Nephron (organoid): ENCODE measurements at regions not wholly inside any gene's neighbourhood (a gene's known extent, or its start where the extent isn't known, plus 50 kb on each side); places are given as distances from the start of the nearest gene placed in this dataset.

Experiments used
- H3K27ac Mint-ChIP-seq, 3 experiments: 2 replicates each; pipeline ENCODE4 v1.8.0; 2020; ENCODE audit warnings: mixed read lengths in 3 of 3, mild to moderate bottlenecking in 2 of 3, moderate library complexity in 1 of 3
- H3K27me3 Mint-ChIP-seq: 2 replicates; pipeline ENCODE4 v1.8.0; 2021; ENCODE audit warnings: low read depth, mild to moderate bottlenecking, moderate library complexity, mixed read lengths
- H3K36me3 Mint-ChIP-seq: 2 replicates; pipeline ENCODE4 v1.8.0; 2020; ENCODE audit warnings: low read depth, mixed read lengths
- H3K4me1 Mint-ChIP-seq: 2 replicates; pipeline ENCODE4 v1.8.0; 2020; ENCODE audit warnings: mixed read lengths
- H3K4me3 Mint-ChIP-seq, 3 experiments: 2 replicates each; pipeline ENCODE4 v1.8.0; 2020; ENCODE audit warnings: mild to moderate bottlenecking in 3 of 3, mixed read lengths in 3 of 3, moderate library complexity in 2 of 3
- H3K9me3 Mint-ChIP-seq: 2 replicates; pipeline ENCODE4 v1.8.0; 2020; ENCODE audit warnings: mixed read lengths
- TF ChIP-seq, protein P1 (sequence below), 3 experiments: fragments of 200-600 bp; sonication (generic); IDR thresholded peaks; one replicate each; pipeline ENCODE4 v1.5.0; 2021; ENCODE audit warnings: antibody characterized with exemption in 3 of 3; ENCODE audit not compliant: unreplicated experiment in 3 of 3

DNA sequence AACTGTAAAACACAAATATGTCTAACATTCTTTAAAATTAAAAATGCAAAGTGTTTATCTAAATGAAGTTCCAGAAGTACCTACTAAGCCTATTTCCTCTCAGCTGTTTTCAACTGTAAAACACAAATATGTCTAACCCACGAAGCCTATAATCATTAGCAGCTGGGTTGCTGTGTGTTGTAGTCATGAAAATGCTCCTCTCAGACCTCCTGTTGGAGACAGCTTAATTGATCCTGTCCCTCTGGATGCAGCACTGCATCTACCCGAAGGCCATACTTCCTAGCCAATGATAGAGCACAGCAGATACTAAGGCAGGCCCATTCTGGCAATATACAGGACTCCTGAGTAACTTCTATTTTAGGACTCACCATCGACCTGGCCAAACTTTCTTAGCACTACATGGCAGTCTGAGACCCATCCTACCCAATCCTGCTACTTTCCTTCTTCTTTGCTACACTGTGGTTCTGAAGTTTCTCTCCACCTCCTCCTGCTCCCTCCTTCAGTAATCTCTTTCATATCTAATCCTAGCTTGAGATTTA, 92.5 kb upstream of the RBBP8 start:
- H3K4me1 Mint-ChIP-seq: peaks cover 8% of the 10 kb centered on the region
- H3K27me3 Mint-ChIP-seq: peaks cover under 1% of the 10 kb centered on the region
- no peaks in the 10 kb centered on the region for H3K36me3 Mint-ChIP-seq
- TF ChIP-seq, protein P1, sequence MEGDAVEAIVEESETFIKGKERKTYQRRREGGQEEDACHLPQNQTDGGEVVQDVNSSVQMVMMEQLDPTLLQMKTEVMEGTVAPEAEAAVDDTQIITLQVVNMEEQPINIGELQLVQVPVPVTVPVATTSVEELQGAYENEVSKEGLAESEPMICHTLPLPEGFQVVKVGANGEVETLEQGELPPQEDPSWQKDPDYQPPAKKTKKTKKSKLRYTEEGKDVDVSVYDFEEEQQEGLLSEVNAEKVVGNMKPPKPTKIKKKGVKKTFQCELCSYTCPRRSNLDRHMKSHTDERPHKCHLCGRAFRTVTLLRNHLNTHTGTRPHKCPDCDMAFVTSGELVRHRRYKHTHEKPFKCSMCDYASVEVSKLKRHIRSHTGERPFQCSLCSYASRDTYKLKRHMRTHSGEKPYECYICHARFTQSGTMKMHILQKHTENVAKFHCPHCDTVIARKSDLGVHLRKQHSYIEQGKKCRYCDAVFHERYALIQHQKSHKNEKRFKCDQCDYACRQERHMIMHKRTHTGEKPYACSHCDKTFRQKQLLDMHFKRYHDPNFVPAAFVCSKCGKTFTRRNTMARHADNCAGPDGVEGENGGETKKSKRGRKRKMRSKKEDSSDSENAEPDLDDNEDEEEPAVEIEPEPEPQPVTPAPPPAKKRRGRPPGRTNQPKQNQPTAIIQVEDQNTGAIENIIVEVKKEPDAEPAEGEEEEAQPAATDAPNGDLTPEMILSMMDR (IDR thresholded peaks at IDR 0.05; ENCODE audit: unreplicated experiment in 3 of 3): no peak
- H3K4me3 Mint-ChIP-seq: no peak overlapping the region
- H3K27ac Mint-ChIP-seq: no peak overlapping the region
- no peaks in the 10 kb centered on the region for H3K9me3 Mint-ChIP-seq

DNA sequence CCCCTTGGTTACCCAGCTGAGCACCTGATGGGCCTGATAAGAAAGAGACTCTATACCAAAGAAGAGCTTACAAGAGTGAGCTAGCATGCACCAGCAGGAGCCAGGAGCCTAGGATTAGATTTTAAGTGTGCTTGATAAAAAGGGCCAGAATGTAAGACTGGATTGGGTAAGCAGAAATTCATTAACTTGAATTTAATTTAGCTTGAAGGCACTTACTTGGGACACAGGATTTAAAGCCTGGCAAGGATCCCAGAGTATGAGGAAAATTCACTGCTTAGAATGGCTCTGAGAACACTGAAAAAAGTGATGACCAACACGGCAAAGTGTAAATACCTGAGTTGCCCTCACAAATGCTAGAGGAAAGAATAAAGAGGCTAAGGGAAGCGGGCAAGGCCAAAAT, 91.3 kb upstream of the RBBP8 start:
- Mint-ChIP-seq H3K27ac (peak overlapping the region; percentile 35 to 66 (median 60)), H3K36me3 (no peaks in the 10 kb centered on the region), H3K9me3 (no peaks in the 10 kb centered on the region), H3K4me3 (no peak overlapping the region), H3K27me3 (no peaks in the 10 kb centered on the region), H3K4me1 (peaks cover 10% of the 10 kb centered on the region)
- TF ChIP-seq, protein P1 (IDR thresholded peaks at IDR 0.05; ENCODE audit: unreplicated experiment in 3 of 3): no peak

DNA sequence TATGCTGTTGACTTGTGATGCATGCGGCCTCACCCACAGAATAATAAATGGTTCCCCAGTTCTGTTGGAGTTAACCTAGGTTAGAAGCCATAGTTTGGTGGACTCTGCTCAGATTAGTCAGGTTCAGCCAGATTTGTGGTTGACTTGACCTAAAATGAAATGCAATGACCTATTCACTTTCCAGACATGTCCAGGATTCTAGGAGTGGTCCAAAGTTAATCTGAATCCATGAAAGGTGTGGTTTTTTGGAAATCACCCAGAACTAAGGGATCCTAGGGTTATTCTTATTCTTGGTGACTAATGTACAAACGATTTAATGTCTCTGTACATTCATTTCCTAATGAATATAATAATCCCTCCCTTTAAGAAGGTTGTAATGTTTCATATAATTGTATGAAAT, 88.9 kb upstream of the RBBP8 start:
- H3K4me1 Mint-ChIP-seq: peaks cover 18% of the 10 kb centered on the region
- no peaks in the 10 kb centered on the region for H3K27me3 Mint-ChIP-seq
- H3K4me3 Mint-ChIP-seq: no peak overlapping the region
- H3K9me3 Mint-ChIP-seq: no peaks in the 10 kb centered on the region
- H3K27ac Mint-ChIP-seq: no peak overlapping the region
- TF ChIP-seq, protein P1 (IDR thresholded peaks at IDR 0.05; ENCODE audit: unreplicated experiment in 3 of 3): no peak
- H3K36me3 Mint-ChIP-seq: no peaks in the 10 kb centered on the region

DNA sequence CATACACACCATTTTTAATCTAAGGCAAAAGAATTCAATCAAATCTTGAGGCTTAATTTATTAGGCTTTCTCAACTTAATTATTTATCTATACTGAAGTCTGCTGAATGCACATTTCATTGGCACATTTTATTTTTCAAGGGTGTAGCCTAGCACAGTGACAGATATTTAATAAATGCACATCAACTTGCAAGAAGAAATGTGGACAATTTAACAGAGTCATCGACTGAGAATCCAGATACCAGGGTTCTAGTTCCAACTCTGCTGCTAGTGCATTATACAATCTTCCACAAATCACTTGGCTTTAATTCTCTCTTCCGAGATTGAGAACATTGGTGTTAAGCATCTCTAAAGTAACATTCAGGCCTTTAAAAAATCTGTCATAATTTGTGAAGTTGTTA, 88.5 kb upstream of the RBBP8 start:
- Mint-ChIP-seq H3K9me3 (no peaks in the 10 kb centered on the region), H3K4me1 (peaks cover 18% of the 10 kb centered on the region), H3K27ac (no peak overlapping the region), H3K4me3 (no peak overlapping the region), H3K27me3 (no peaks in the 10 kb centered on the region), H3K36me3 (no peaks in the 10 kb centered on the region)
- TF ChIP-seq, protein P1 (IDR thresholded peaks at IDR 0.05; ENCODE audit: unreplicated experiment in 3 of 3): no peak

DNA sequence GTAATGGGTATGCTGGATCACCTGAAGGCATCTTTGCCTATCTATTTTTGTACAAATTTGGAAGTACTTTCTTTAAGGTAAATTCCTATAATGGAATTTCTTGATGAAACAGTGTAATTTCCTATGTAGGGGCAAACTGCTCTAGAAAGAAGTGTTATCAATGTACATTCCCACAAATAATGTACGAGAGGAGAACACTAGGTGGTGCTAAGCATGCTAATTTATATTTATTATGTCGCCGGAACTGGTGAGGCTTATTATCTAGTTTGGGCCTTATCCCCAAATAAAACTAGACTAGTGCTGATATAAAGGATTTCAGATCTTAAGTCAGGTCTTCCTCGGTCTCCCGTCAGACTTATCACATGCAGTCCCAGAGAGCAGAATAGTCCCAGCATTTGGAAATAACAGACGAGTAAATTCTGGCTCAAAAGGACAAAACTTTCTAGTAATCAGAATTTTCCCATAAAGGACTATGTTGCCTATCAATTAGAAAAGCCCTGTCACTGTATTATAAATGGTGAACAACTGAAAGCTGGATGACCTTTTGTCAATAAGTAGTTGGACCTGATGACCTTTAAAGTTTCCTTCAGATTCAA, 86.9 kb upstream of the RBBP8 start:
- Mint-ChIP-seq H3K36me3 (no peaks in the 10 kb centered on the region), H3K9me3 (peaks cover 3% of the 10 kb centered on the region), H3K27me3 (no peaks in the 10 kb centered on the region), H3K27ac (peak overlapping the region in 1 of 3 experiments; percentile 14), H3K4me1 (peaks cover 18% of the 10 kb centered on the region), H3K4me3 (no peak overlapping the region)
- TF ChIP-seq, protein P1 (IDR thresholded peaks at IDR 0.05; ENCODE audit: unreplicated experiment in 3 of 3): peak; percentile 52 to 55 (median 54)

DNA sequence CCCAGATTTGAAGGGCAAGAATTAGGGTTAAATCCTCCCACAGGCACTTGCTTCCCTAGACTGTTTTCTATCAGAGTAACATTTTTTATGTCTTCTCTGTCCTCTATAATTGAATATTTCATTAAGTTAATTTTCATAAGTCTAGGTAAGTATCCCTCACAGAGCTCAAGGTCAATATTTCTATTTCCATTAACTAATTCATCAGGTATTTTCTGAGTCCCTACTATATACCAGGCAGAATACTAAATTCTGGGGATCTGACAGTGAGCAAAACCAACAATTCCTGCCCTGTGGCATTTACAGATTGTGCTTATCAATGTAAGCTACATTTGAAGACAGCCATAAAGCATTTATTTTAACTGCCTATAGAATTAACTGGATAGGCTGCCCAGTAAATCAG, 86.4 kb upstream of the RBBP8 start:
- peak overlapping the region; percentile 57 to 83 (median 72) for H3K27ac Mint-ChIP-seq
- H3K36me3 Mint-ChIP-seq: no peaks in the 10 kb centered on the region
- peaks cover 3% of the 10 kb centered on the region for H3K9me3 Mint-ChIP-seq
- no peak overlapping the region for H3K4me3 Mint-ChIP-seq
- H3K27me3 Mint-ChIP-seq: no peaks in the 10 kb centered on the region
- H3K4me1 Mint-ChIP-seq: peaks cover 16% of the 10 kb centered on the region
- TF ChIP-seq, protein P1 (IDR thresholded peaks at IDR 0.05; ENCODE audit: unreplicated experiment in 3 of 3): no peak
